ENCODE measurements at regions not wholly inside any gene's neighbourhood (a gene's known extent, or its start where the extent isn't known, plus 50 kb on each side); places are given as distances from the start of the nearest gene placed in this dataset.

DNA sequence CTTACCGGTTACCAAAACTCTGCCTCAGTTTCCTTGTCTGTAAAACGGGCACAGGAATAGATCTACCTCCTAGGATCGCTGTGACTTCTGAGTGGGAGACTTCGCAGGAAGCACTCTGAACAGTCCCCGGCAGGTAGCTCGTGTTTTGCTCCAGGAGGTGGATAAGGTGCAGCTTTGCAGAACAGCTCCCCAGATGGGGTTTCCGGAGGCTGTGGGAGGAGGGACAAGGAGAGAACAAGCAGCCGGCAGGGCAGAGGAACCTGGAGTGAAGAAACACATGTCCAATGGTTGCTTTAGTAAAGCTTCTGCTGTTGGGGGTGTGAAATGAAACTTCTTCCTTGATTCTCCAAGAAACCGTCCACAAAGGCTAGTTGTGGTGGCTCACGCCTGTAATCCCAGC is 95.5 kb upstream of the TARDBP start:
- no peaks in the 10 kb centered on the region for H3K79me1 ChIP-seq (ENCODE audit: low read depth, low read length)
- no peaks in the 10 kb centered on the region for H3K27me3 ChIP-seq (replicated peaks in 1 of 4; ENCODE audit: control insufficient read depth in 3 of 4, extremely low read depth in 1 of 4, insufficient read depth in 3 of 4, low read length in 3 of 4)
- H2BK120ac ChIP-seq (replicated peaks; ENCODE audit: low read depth, low read length), result no peak overlapping the region
- no peak overlapping the region for H2AK5ac ChIP-seq (ENCODE audit: low read depth, low read length)
- no peak overlapping the region for H2BK15ac ChIP-seq (ENCODE audit: low read length)
- no peak overlapping the region for H3K56ac ChIP-seq (replicated peaks; ENCODE audit: insufficient read length, low read depth, low read length)
- no peak overlapping the region for H4K8ac ChIP-seq (ENCODE audit: extremely low read depth, insufficient read depth, low read length)
- H3K23me2 ChIP-seq (ENCODE audit: low read depth, low read length), result no peaks in the 10 kb centered on the region
- TF ChIP-seq CREB1 (IDR thresholded peaks at IDR 0.05) (no peak), RNF2 (IDR thresholded peaks at IDR 0.05; ENCODE audit: borderline replicate concordance, low read depth, low read length, missing control alignments, poor library complexity, severe bottlenecking) (no peak), RXRA (IDR thresholded peaks at IDR 0.05; ENCODE audit: insufficient read depth, low read depth, low read length) (no peak), BRCA1 (IDR thresholded peaks at IDR 0.05; ENCODE audit: low read depth, low read length) (no peak), POU5F1 (IDR thresholded peaks at IDR 0.05; ENCODE audit: low read depth, low read length) (no peak), HDAC6 (IDR thresholded peaks at IDR 0.05; ENCODE audit: low read depth, low read length) (no peak), SUZ12 (IDR thresholded peaks at IDR 0.05; ENCODE audit: low read length) (no peak), NANOG (IDR thresholded peaks at IDR 0.05; ENCODE audit: insufficient read depth, low read depth, low read length, poor library complexity, severe bottlenecking) (no peak)
- TF ChIP-seq, protein P1, sequence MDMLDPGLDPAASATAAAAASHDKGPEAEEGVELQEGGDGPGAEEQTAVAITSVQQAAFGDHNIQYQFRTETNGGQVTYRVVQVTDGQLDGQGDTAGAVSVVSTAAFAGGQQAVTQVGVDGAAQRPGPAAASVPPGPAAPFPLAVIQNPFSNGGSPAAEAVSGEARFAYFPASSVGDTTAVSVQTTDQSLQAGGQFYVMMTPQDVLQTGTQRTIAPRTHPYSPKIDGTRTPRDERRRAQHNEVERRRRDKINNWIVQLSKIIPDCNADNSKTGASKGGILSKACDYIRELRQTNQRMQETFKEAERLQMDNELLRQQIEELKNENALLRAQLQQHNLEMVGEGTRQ (IDR thresholded peaks at IDR 0.05; ENCODE audit: low read length), result no peak
- no peak overlapping the region for H4K5ac ChIP-seq (ENCODE audit: insufficient read length, low read depth, low read length)
- H3K4ac ChIP-seq (replicated peaks; ENCODE audit: insufficient read length, low read depth, low read length), result no peak overlapping the region
- CTCF ChIA-PET (ENCODE audit: partially characterized antibody), result no interaction called here
- no peak overlapping the region for H2BK5ac ChIP-seq (ENCODE audit: low read depth, low read length)
- 91% methylated on average over 10 of the region's 10 CpGs; no CpG with 5 or more reads in 1 of the 2 experiments for WGBS, 2 experiments (ENCODE audit: extremely low coverage in 1 of 2, insufficient coverage in 1 of 2, insufficient read length in 1 of 2, insufficient replicate concordance in 2 of 2, low coverage in 1 of 2, low lambda C conversion rate in 2 of 2, missing lambda C conversion rate in 1 of 2)
- no peak overlapping the region for H3K27ac ChIP-seq (ENCODE audit: low read depth, low read length)
- H3K9ac ChIP-seq (replicated peaks in 1 of 4; ENCODE audit: extremely low read depth in 1 of 4, low read depth in 3 of 4, low read length in 3 of 4), result no peak overlapping the region
- H3K18ac ChIP-seq (ENCODE audit: extremely low read depth, low read length), result no peak overlapping the region
- H3K14ac ChIP-seq (ENCODE audit: insufficient read length), result no peak overlapping the region
- no peak overlapping the region for H3K23ac ChIP-seq (ENCODE audit: insufficient read length)
- no peak overlapping the region for H3K4me2 ChIP-seq (ENCODE audit: insufficient read depth in 1 of 2, low read depth in 2 of 2, low read length in 2 of 2)
- no peaks in the 10 kb centered on the region for H3K36me3 ChIP-seq (ENCODE audit: control insufficient read depth in 2 of 4, insufficient read depth in 4 of 4, low read length in 3 of 4)
- H2BK12ac ChIP-seq (ENCODE audit: low read depth, low read length), result no peak overlapping the region
- DNase-seq (ENCODE audit: low read depth in 1 of 2, low spot score in 2 of 2) (no peak), FAIRE-seq (no peak)
- H3K4me1 ChIP-seq (replicated peaks in 1 of 4; ENCODE audit: control insufficient read depth in 3 of 4, insufficient read depth in 4 of 4, low read length in 3 of 4), result no peaks in the 10 kb centered on the region; a peak in 1 of 7 replicates
- H2BK20ac ChIP-seq (ENCODE audit: low read length), result no peak overlapping the region
- H2AFZ ChIP-seq (ENCODE audit: low read length), result no peak overlapping the region
- POLR2A ChIA-PET (ENCODE audit: partially characterized antibody), result no interaction called here
- no peaks in the 10 kb centered on the region for H4K20me1 ChIP-seq (replicated peaks in 1 of 2; ENCODE audit: control insufficient read depth in 1 of 2, insufficient read depth in 2 of 2, low read length in 2 of 2)
- H3K4me3 ChIP-seq (ENCODE audit: extremely low read depth in 1 of 4, insufficient read depth in 2 of 4, low read depth in 3 of 4, low read length in 4 of 4), result no peak overlapping the region
- H4K91ac ChIP-seq (replicated peaks; ENCODE audit: insufficient read length, low read length), result no peak overlapping the region
- no peaks in the 10 kb centered on the region for H3K79me2 ChIP-seq (ENCODE audit: control insufficient read depth in 1 of 2, insufficient read depth in 2 of 2, low read length in 2 of 2)
- H3K9me3 ChIP-seq (ENCODE audit: insufficient read depth in 2 of 2, low read depth in 1 of 2, low read length in 1 of 2), result no peaks in the 10 kb centered on the region

Measured in H1 (cell line).